Epithelial cell of proximal tubule (primary cell): ENCODE measurements at regions not wholly inside any gene's neighbourhood (a gene's known extent, or its start where the extent isn't known, plus 50 kb on each side); places are given as distances from the start of the nearest gene placed in this dataset.

Experiments used
- DNase-seq: peaks from one replicate; pipeline ENCODE4 v3.0.0-alpha.2; 2011; ENCODE audit warnings: low read depth
- H3K4me3 ChIP-seq: 2 replicates; pipeline ENCODE4 v1.5.1; 2011; ENCODE audit warnings: low read depth, mild to moderate bottlenecking, low read length
- CTCF ChIP-seq: conservative IDR thresholded peaks from 2 replicates; pipeline ENCODE4 v1.5.1; 2012; ENCODE audit warnings: low read depth, mild to moderate bottlenecking, low read length

DNA sequence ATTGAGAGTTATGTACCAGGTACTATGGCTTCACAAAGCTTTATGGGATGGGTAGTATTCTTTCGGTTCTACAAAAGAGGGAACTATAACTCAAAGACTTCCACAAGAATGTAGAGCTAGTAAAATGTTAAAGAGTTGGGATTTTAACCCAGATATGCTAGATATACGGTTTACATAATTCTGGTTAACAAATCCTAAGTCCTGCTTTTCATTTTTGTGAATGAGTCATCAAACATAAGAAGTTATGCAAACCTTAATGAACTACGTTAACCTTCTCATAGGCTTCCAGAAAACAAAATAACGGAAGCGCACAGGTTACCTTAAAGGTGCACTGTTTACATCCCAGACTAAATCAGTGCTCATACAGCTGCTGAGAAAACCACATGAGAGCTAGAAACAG, 1049.3 kb downstream of the MCTP2 start:
- DNase-seq = no peak
- TF ChIP-seq CTCF = no peak
- no peak overlapping the region for H3K4me3 ChIP-seq

GRCh38 chr15:95281470-95281869, 1049.0 kb upstream of the NR2F2 start:
- TF ChIP-seq CTCF = no peak
- DNase-seq = no peak
- H3K4me3 ChIP-seq = no peak overlapping the region

GRCh38 chr15:95284492-95284891, 1046.0 kb upstream of the NR2F2 start:
- DNase-seq = no peak
- no peak for TF ChIP-seq CTCF
- no peak overlapping the region for H3K4me3 ChIP-seq

DNA sequence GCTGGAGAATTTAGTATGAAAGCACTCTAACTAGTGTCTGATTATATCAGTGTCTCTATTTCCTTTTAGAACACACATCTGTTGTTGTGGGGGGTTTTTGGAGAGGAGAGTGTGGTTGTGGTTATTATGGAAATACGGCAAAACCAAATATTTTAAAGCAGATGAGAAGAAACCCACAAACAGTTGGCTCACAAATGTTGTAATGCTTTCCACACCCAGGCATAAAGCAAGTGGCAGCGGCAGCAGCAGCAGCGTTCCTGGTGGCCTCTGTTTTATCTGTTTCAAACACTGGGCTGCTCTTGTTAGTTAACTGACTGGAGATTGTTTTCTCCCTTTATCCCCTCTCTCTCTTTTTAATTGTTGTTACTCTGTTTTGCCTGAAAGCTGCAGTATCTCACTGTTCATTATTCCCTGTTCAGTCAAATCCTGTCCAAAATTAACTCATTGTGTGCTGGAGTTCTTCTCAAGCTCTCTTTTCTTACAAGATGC, 1045.5 kb upstream of the NR2F2 start:
- no peak overlapping the region for H3K4me3 ChIP-seq
- DNase-seq = no peak

DNA sequence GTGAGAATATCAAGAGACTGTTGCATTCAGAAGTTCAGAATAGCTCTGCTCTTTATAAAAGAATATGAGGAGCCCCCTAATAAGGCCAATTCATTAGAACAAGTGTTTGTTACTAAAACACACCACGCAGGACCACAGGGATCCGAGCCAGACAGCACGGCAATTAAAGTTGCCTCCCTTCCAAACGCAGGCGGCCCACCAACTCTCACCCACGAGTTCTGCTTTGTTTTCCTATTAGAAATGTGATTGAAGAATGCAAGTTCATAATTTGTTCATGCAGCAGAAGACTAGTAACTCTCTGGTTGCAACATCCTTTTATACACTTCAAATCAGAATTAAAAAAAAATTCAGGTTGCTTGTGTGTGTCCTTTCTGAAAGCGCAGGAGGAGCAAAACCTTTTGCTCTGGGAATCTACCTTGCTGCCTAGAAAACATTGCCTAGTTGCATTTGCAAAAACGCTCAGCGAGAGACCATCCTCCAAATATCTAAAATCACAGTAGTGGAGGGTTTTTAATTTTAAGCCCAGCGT, 1044.1 kb upstream of the NR2F2 start:
- no peak for TF ChIP-seq CTCF
- no peak for DNase-seq

More for the DNA sequence above, 1045.5 kb upstream of the NR2F2 start:
- TF ChIP-seq CTCF = peak; percentile 29

DNA sequence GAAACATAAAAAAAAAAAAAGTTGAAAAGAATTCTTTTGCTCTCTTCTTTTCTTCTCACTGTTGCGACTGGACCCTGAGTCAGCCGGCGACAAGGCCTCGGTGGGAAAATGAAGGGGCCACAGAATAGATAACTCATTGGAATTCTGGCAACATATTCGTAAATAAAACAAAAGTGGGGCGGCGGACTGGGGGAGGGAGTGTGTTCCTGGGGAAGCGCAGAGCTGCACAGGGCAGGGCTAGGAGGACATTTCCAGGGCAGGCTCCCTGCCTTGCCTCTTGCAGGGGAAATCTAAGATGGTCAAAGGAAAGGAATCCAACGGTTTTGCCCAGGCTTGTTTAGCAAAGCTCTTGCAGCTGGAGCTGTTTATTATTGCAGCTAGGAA, 1042.8 kb upstream of the NR2F2 start:
- DNase-seq = no peak
- no peak overlapping the region for H3K4me3 ChIP-seq
- TF ChIP-seq CTCF = no peak

More for the DNA sequence above, 1044.1 kb upstream of the NR2F2 start:
- no peak overlapping the region for H3K4me3 ChIP-seq

DNA sequence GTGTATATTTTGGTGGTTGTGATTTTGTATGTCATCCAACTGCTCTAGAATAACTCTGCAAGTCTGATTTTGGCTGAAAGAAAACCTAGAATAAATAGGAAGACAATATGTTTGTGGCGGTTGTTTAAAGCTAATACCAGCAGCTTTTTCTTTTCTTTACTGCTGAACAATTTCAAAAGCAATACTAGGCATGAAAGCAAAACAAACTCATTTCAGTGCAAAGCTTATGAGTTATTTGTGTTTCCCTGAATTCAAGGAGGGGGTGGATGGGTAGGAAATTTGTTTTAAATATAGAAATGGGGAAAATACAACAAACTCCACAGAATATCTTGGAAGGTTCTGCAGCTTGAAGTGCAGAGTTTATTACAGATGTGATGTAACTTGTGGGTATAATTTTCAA, 1041.9 kb upstream of the NR2F2 start:
- no peak overlapping the region for H3K4me3 ChIP-seq
- DNase-seq = no peak
- no peak for TF ChIP-seq CTCF
